HG03378 (cell line): ENCODE measurements at regions not wholly inside any gene's neighbourhood (a gene's known extent, or its start where the extent isn't known, plus 50 kb on each side); places are given as distances from the start of the nearest gene placed in this dataset.
A peak's percentile ranks its signal among the peaks of the same experiment; 100 is the strongest.
"Not testable (repeated sequence)": the region's sequence is repeated elsewhere in the genome, so short reads cannot be mapped to it uniquely, and the experiment has no call there.

Experiments
- ATAC-seq: cut with Tn5 transposase; IDR thresholded peaks from one replicate; pipeline ENCODE4 v1.9.1; 2021; ENCODE audit warnings: mild to moderate bottlenecking, moderate library complexity; ENCODE audit not compliant: unreplicated experiment

GRCh38 chr1:119191325-119191724 lies 50.9 kb upstream of the WARS2 start:
- no peak for ATAC-seq

- no peak for ATAC-seq
These were observed 63.9 kb upstream of the WARS2 start for GRCh38 chr1:119204197-119204960.

- ATAC-seq = no peak
These were observed 64.5 kb upstream of the WARS2 start for GRCh38 chr1:119204961-119205357.

GRCh38 chr1:119209061-119209460 lies 68.6 kb upstream of the WARS2 start:
- no peak for ATAC-seq

- no peak for ATAC-seq
These were observed 69.3 kb upstream of the WARS2 start for GRCh38 chr1:119209596-119210295.

GRCh38 chr1:119210296-119210649 lies 69.8 kb upstream of the WARS2 start:
- no peak for ATAC-seq

GRCh38 chr1:119213213-119213612 lies 72.8 kb upstream of the WARS2 start:
- not testable (repeated sequence) for ATAC-seq

GRCh38 chr1:119214961-119215360 lies 74.5 kb upstream of the WARS2 start:
- not testable (repeated sequence) for ATAC-seq

- no peak for ATAC-seq
These were observed 76.9 kb upstream of the WARS2 start for GRCh38 chr1:119217309-119217828.

- ATAC-seq = no peak
These were observed 79.3 kb upstream of the WARS2 start for GRCh38 chr1:119219711-119220110.

- no peak for ATAC-seq
These were observed 80.5 kb upstream of the WARS2 start for GRCh38 chr1:119220991-119221390.

- ATAC-seq = peak; percentile 67
These were observed 81.8 kb upstream of the WARS2 start for GRCh38 chr1:119222271-119222670.

- ATAC-seq = no peak
These were observed 84.8 kb upstream of the WARS2 start for GRCh38 chr1:119225265-119225664.

- ATAC-seq = no peak
These were observed 85.4 kb upstream of the WARS2 start for GRCh38 chr1:119225831-119226230.

GRCh38 chr1:119226321-119226720 lies 85.9 kb upstream of the WARS2 start:
- no peak for ATAC-seq

GRCh38 chr1:119226913-119227312 lies 86.5 kb upstream of the WARS2 start:
- ATAC-seq = no peak

- peak; percentile 38 for ATAC-seq
These were observed 87.0 kb upstream of the WARS2 start for GRCh38 chr1:119227456-119227855.

GRCh38 chr1:119228335-119229080 lies 88.1 kb upstream of the WARS2 start:
- ATAC-seq = no peak

GRCh38 chr1:119235120-119235519 lies 94.7 kb upstream of the WARS2 start:
- ATAC-seq = no peak

GRCh38 chr1:119245881-119246280 lies 105.4 kb upstream of the WARS2 start:
- no peak for ATAC-seq

- ATAC-seq = no peak
These were observed 108.8 kb upstream of the WARS2 start for GRCh38 chr1:119249283-119249682.

GRCh38 chr1:119250299-119250698 lies 109.8 kb upstream of the WARS2 start:
- no peak for ATAC-seq
